ENCODE measurements at regions not wholly inside any gene's neighbourhood (a gene's known extent, or its start where the extent isn't known, plus 50 kb on each side); places are given as distances from the start of the nearest gene placed in this dataset.

DNA sequence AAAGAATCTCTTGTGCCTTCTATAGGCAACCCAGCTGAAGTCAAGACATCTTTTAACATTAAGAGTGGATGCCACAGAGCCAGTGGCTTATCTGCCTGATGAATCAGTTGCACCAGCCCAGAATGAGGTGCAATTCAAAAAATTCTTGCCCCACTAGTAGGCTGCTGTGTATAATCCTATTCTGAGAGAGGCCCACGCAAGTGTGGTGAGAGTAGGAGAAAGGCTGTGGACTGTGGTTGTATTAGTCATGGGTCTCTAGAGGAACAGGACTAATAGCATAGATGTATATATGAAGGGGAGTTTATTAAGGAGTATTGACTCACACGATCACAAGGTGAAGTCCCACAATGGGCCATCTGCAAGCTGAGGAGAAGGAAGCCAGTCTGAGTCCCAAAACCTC lies 216.4 kb downstream of the LTN1 start:
- no peak overlapping the region for H3K4me3 Mint-ChIP-seq
- CTCF ChIA-PET = interaction anchor here (1.3 kb wide), 1 partner anchor 30 kb away, joined by 4 read pairs; no protein-coding TSS in a partner anchor
- intact Hi-C loops (cut with micrococcal nuclease) = no loop called here

DNA sequence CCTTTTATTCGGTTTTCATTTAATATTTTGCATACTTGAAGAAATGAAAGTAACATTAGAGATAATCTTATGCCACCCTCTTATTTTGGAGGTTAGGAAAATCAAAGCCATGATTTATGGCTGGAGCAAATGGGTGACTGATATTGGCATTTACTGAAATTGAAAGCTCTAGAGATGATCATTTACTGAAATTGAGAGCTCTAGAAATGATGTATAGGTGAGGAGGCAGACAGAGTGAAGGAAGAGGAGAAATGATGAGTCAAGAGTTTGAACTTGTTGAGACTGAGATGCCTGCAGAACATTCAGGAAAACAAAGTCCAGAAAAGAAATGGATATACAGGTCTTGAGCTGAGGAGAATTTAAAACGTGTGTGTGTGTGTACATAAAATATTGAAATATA lies 217.6 kb downstream of the LTN1 start:
- peaks cover 38% of the 10 kb centered on the region for H3K4me1 Mint-ChIP-seq (ENCODE audit: low read depth)
- peaks cover 3% of the 10 kb centered on the region for H3K36me3 Mint-ChIP-seq (ENCODE audit: low read depth)
- DNase-seq = no peak
- no peak overlapping the region for H3K27ac Mint-ChIP-seq
- H3K4me3 Mint-ChIP-seq = no peak overlapping the region
- no peaks in the 10 kb centered on the region for H3K27me3 Mint-ChIP-seq (ENCODE audit: low read depth)
- no peaks in the 10 kb centered on the region for H3K9me3 Mint-ChIP-seq
- CTCF ChIA-PET = interaction anchor here (1.0 kb wide), 1 partner anchor 29 kb away, joined by 3 read pairs; no protein-coding TSS in a partner anchor
- intact Hi-C loops (cut with micrococcal nuclease) = loop anchor here (1.0 to 2.0 kb wide), 3 partner anchors 8 to 110 kb away; a partner anchor contains a TSS

More for the DNA sequence above, 216.4 kb downstream of the LTN1 start:
- Mint-ChIP-seq H3K27me3 (ENCODE audit: low read depth) (no peaks in the 10 kb centered on the region), H3K36me3 (ENCODE audit: low read depth) (peaks cover 2% of the 10 kb centered on the region), H3K9me3 (no peaks in the 10 kb centered on the region), H3K4me1 (ENCODE audit: low read depth) (peaks cover 29% of the 10 kb centered on the region), H3K27ac (no peak overlapping the region)
- peak; percentile 45 for DNase-seq

DNA sequence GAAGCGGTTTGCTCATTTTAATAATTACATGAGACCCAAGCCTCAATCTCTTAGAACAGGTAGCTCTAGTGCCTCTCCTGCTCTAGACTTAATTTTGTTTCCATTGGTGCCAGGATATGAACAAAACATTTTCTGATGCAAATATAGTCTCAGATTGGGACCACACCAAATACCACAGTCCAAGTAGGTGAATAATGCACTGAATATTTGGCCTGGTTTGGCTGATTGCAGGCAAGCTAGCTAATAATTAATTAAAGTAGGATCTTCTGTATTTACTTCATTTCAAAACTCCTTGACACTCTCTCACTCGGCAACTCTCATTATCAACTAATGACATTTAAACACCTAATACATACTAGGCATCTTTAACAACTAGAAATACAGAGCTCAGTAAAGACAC lies 219.6 kb downstream of the LTN1 start:
- Mint-ChIP-seq H3K27ac (no peak overlapping the region), H3K27me3 (ENCODE audit: low read depth) (no peaks in the 10 kb centered on the region), H3K36me3 (ENCODE audit: low read depth) (peaks cover 4% of the 10 kb centered on the region), H3K9me3 (no peaks in the 10 kb centered on the region), H3K4me1 (ENCODE audit: low read depth) (peaks cover 48% of the 10 kb centered on the region), H3K4me3 (no peak overlapping the region)
- DNase-seq = no peak
- intact Hi-C loops (cut with micrococcal nuclease) = loop anchor here (5.0 kb wide), 1 partner anchor 459 kb away; no protein-coding TSS in a partner anchor
- CTCF ChIA-PET = interaction anchor here (0.6 to 2.4 kb wide), 3 partner anchors 8 to 28 kb away, joined by 3 to 12 read pairs (median 4); no protein-coding TSS in a partner anchor

DNA sequence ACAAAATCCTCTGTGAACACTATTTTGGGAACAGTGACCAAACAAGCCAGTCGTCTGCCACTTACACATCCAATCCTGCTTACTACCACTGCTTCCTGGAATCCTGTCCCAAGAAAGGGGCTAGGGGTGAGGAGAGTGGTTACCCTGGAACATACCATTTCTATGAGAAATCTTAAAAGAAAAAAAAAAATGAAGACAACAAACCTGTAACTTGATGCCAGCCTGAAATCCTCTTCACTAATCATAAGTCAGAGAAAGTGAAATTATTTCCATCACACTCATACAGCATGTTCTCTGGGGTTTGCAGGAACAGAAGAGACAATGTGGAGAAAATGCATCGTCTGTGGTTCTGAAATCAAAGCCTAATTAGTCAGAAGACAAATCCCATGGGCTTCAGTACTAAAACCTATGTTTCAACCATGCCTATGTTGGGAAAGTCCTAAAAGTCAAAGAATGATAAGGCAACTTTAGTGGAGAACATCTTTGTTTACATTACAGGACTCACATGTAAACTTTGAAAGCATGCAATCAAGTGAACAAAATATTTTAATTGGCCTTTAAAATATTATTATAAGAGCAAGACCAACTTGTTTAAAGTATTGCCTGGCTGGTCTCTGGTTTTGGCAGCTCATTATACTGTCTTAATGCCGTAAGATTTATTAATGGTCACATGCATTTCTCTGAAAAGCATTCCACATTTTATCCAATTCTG lies 220.7 kb downstream of the LTN1 start:
- H3K36me3 Mint-ChIP-seq (ENCODE audit: low read depth) = peaks cover 7% of the 10 kb centered on the region
- peaks cover 5% of the 10 kb centered on the region for H3K9me3 Mint-ChIP-seq
- intact Hi-C loops (cut with micrococcal nuclease) = loop anchor here (1.0 to 5.0 kb wide), 2 partner anchors 65 to 460 kb away; no protein-coding TSS in a partner anchor
- H3K27me3 Mint-ChIP-seq (ENCODE audit: low read depth) = no peaks in the 10 kb centered on the region
- CTCF ChIA-PET = interaction anchor here (0.8 to 2.4 kb wide), 3 partner anchors 8 to 27 kb away, joined by 3 to 12 read pairs (median 4); no protein-coding TSS in a partner anchor
- peak; percentile 23 for DNase-seq
- no peak overlapping the region for H3K27ac Mint-ChIP-seq
- H3K4me1 Mint-ChIP-seq (ENCODE audit: low read depth) = peaks cover 52% of the 10 kb centered on the region
- H3K4me3 Mint-ChIP-seq = no peak overlapping the region

DNA sequence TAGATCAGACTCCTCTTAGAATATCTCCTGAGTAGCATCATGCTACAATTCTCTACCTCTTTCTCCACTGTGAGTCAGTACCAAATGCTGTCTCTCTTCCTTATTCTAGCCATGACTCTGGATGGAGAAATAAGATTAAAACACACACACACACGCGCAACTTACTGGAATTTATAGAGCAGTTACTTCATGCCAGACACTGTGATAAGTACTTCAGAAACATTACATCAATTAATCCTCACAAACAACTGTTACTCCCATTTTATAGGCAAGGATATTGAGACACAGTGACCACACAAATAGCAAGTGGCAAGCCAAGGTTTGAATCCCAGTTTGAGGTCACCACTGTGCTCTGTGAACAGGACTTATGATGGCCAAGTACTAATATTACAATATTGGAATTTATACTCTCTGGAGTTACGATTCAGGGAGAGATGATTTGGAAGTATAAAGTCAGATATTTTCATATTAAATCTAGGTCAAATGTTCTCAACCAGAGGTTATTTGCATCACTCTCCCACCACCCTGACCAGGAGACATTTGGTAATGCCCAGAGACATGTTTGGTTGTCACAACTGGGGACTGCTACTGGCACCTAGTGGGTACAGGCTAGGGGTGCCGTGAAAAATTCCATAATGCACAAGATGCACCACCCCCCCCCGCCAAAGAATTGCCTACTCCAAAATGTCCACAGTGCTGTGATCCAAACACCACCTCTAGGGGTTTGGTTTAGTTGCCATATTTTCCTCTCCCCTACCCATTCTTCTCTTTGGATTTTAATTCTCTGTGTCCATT lies 221.6 kb downstream of the LTN1 start:
- intact Hi-C loops (cut with micrococcal nuclease) = loop anchor here (5.0 kb wide), 1 partner anchor 461 kb away; no protein-coding TSS in a partner anchor
- Mint-ChIP-seq H3K4me1 (ENCODE audit: low read depth) (peaks cover 46% of the 10 kb centered on the region), H3K36me3 (ENCODE audit: low read depth) (peaks cover 11% of the 10 kb centered on the region), H3K27ac (no peak overlapping the region), H3K27me3 (ENCODE audit: low read depth) (no peaks in the 10 kb centered on the region), H3K9me3 (peaks cover 12% of the 10 kb centered on the region), H3K4me3 (no peak overlapping the region)
- CTCF ChIA-PET = no interaction called here
- DNase-seq = no peak

DNA sequence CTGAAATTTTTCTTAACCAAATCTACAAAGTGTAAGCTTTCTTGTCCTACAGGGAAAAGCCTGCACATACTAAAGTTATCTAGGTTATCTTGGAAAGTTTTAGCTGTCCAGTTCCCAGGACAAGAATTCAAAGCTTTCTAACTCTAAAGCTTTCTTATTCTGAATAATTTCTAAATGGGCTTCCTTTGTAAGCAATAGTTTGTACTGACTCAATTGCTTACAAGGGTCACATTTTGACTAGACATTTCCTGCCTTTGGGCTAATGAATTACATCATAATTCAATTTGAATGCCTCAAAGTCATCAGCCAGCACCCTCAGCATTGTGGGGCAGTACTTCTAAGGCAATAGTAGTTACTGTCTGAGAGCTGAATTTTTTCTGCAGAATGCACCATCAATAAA lies 223.0 kb downstream of the LTN1 start:
- CTCF ChIA-PET = interaction anchor here (1.0 to 2.9 kb wide), 3 partner anchors 14 to 1930 kb away, joined by 3 to 22 read pairs (median 3); no protein-coding TSS in a partner anchor
- peaks cover 36% of the 10 kb centered on the region for H3K4me1 Mint-ChIP-seq (ENCODE audit: low read depth)
- H3K9me3 Mint-ChIP-seq = peaks cover 18% of the 10 kb centered on the region
- H3K27ac Mint-ChIP-seq = no peak overlapping the region
- H3K36me3 Mint-ChIP-seq (ENCODE audit: low read depth) = peaks cover 14% of the 10 kb centered on the region
- no peak overlapping the region for H3K4me3 Mint-ChIP-seq
- DNase-seq = peak; percentile 28
- H3K27me3 Mint-ChIP-seq (ENCODE audit: low read depth) = no peaks in the 10 kb centered on the region
- intact Hi-C loops (cut with micrococcal nuclease) = loop anchor here (1.0 to 5.0 kb wide), 3 partner anchors 116 to 463 kb away; a partner anchor contains a TSS

DNA sequence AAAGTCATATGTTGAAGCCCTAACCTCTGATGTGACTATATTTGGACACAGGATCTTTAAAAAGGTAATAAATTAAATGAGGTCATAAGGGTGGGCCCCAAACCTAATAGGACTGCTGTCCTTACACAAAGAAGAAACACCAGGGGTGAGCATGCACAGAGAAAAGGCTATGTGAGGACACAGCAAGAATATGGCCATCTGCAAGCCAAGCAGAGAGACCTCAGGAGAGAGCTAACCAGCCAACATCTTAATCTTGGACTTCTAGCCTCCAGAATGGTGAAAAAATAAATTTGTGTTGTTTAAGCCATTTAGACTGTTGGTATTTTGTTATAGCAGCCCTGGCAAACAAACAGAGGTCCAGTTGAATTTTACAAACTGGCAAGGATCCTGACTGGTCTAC lies 223.9 kb downstream of the LTN1 start:
- DNase-seq = no peak
- Mint-ChIP-seq H3K4me1 (ENCODE audit: low read depth) (peaks cover 36% of the 10 kb centered on the region), H3K27ac (no peak overlapping the region), H3K36me3 (ENCODE audit: low read depth) (peaks cover 14% of the 10 kb centered on the region), H3K27me3 (ENCODE audit: low read depth) (no peaks in the 10 kb centered on the region), H3K9me3 (peaks cover 18% of the 10 kb centered on the region), H3K4me3 (no peak overlapping the region)
- intact Hi-C loops (cut with micrococcal nuclease) = loop anchor here (1.0 to 2.0 kb wide), 2 partner anchors 117 to 132 kb away; a partner anchor contains a TSS
- CTCF ChIA-PET = interaction anchor here (1.0 to 2.9 kb wide), 2 partner anchors 13 to 23 kb away, joined by 3 to 22 read pairs; no protein-coding TSS in a partner anchor

DNA sequence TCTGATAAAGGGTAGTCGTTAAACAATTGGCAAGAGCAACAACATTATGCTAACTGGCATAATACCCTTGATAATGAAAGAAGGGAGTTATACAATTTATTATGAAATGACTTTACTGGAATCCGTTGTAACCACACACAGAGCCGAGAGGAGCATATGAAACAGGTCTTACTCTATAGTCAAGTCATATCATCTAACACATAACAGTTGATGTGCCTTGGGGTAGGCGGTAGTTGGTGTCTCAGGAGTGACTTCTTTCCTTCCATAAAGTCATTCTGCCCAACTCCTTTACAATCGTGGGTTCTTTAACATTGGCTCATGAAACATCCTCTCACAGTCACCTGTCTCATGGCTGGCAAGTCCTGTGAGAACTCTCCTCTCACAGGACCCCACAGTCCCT lies 225.2 kb downstream of the LTN1 start:
- peaks cover 14% of the 10 kb centered on the region for H3K36me3 Mint-ChIP-seq (ENCODE audit: low read depth)

DNA sequence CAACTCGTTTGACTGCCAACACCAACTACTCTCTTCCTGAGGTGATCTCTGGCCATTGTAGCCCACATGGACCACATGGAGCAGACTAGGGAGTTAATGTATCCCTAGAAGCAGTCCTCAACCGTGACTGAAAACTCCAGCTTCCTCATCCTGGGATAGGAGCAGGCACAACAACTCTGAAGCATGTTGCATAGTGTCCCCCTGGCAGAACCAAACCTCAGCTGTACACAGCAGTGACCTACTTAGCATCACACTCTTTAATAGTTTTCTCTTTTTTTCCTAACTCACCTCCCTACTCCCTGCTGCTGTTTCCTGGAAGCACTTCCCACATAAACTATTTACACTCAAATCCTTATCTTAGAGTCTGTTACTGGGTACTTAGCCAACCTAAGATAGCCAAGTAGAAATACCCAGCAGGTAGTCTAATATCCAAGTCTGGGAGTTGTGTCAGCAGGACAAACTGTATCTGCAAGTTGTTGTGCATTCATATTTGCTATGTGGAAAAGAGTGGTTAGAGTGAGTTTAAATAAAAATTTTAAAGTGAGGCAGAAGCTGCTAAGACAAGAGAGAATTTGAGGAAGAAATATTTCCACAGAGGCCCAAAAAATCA lies 228.8 kb downstream of the LTN1 start:
- H3K36me3 Mint-ChIP-seq (ENCODE audit: low read depth) = peaks cover 13% of the 10 kb centered on the region
- H3K27ac Mint-ChIP-seq = no peak overlapping the region
- DNase-seq = no peak
- peaks cover 20% of the 10 kb centered on the region for H3K9me3 Mint-ChIP-seq
- H3K27me3 Mint-ChIP-seq (ENCODE audit: low read depth) = no peaks in the 10 kb centered on the region
- CTCF ChIA-PET = interaction anchor here (0.7 to 2.6 kb wide), 4 partner anchors 8 to 28 kb away, joined by 3 to 17 read pairs (median 7); no protein-coding TSS in a partner anchor
- H3K4me1 Mint-ChIP-seq (ENCODE audit: low read depth) = peaks cover 7% of the 10 kb centered on the region
- intact Hi-C loops (cut with micrococcal nuclease) = no loop called here
- H3K4me3 Mint-ChIP-seq = no peak overlapping the region

More for the DNA sequence above, 225.2 kb downstream of the LTN1 start:
- Mint-ChIP-seq H3K27ac (no peak overlapping the region), H3K4me3 (no peak overlapping the region), H3K27me3 (ENCODE audit: low read depth) (no peaks in the 10 kb centered on the region), H3K9me3 (peaks cover 18% of the 10 kb centered on the region), H3K4me1 (ENCODE audit: low read depth) (peaks cover 34% of the 10 kb centered on the region)
- intact Hi-C loops (cut with micrococcal nuclease) = loop anchor here (1.0 to 2.0 kb wide), 2 partner anchors 8 to 309 kb away; no protein-coding TSS in a partner anchor
- CTCF ChIA-PET = interaction anchor here (0.8 to 2.9 kb wide), 3 partner anchors 13 to 64 kb away, joined by 3 to 22 read pairs (median 3); no protein-coding TSS in a partner anchor
- peak; percentile 12 for DNase-seq

DNA sequence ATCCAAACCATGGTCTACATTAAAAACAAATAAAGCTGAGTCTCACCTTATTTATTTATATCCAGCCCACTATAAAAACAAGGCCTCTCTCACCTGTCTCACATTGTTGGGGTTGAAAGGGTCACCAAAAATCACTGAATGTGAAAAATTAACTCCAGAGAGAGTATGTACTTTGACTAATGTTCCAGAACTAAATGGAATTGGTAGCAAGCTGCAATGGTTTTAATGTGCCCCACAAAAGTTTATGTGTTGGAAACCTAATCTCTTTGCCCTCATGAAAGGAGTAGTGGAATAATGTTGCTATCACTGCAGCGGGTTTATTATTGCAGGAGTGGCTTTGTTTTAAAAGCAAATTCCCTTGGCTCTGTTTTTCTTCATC lies 230.3 kb downstream of the LTN1 start:
- intact Hi-C loops (cut with micrococcal nuclease) = no loop called here
- Mint-ChIP-seq H3K27me3 (ENCODE audit: low read depth) (no peaks in the 10 kb centered on the region), H3K27ac (no peak overlapping the region), H3K4me3 (no peak overlapping the region), H3K36me3 (ENCODE audit: low read depth) (peaks cover 11% of the 10 kb centered on the region), H3K9me3 (peaks cover 19% of the 10 kb centered on the region), H3K4me1 (ENCODE audit: low read depth) (peaks cover 6% of the 10 kb centered on the region)
- CTCF ChIA-PET = interaction anchor here (0.5 to 2.6 kb wide), 2 partner anchors 17 to 20 kb away, joined by 3 to 10 read pairs; no protein-coding TSS in a partner anchor
- no peak for DNase-seq

DNA sequence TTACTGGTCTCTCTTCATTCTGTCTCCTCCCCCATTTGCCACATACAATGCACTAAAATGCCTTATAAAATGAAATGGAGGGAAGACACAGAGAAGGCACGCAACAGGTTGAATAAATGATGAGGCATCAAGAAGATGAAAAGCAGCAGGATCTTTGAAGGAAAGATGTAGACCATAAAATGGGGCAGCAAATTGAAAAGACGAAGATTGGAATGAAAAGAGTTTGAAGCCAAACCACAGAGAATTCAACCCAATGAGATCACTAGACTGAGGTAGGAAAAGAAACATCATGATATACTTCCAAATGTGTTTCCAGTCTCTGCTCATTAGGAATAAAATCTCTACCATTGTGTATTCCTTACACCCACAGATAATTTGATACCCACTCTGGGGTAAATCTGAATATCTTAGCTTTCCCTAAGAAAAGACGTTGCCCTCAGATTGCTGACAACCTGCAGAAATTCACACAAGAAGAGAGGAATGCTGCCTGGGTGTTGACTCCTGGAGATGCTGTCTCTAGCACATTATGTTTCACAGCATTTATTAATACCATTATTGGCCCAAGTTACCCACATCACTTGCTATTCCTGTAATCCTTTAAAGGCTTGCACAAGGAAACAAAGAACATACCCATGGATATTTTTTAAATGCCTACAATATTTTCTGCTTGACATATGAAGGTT lies 230.9 kb downstream of the LTN1 start:
- CTCF ChIA-PET = interaction anchor here (0.5 to 2.6 kb wide), 2 partner anchors 16 to 21 kb away, joined by 3 to 10 read pairs; no protein-coding TSS in a partner anchor
- intact Hi-C loops (cut with micrococcal nuclease) = no loop called here
- H3K27me3 Mint-ChIP-seq (ENCODE audit: low read depth) = no peaks in the 10 kb centered on the region

More for the DNA sequence above, 230.9 kb downstream of the LTN1 start:
- Mint-ChIP-seq H3K27ac (no peak overlapping the region), H3K4me1 (ENCODE audit: low read depth) (peaks cover 2% of the 10 kb centered on the region), H3K36me3 (ENCODE audit: low read depth) (peaks cover 9% of the 10 kb centered on the region), H3K9me3 (peaks cover 14% of the 10 kb centered on the region), H3K4me3 (no peak overlapping the region)
- DNase-seq = no peak

Data from activated naive CD4-positive, alpha-beta T cell treated with anti-CD3 and anti-CD28 coated beads for 36 hours (primary cell).